ENCODE measurements at regions not wholly inside any gene's neighbourhood (a gene's known extent, or its start where the extent isn't known, plus 50 kb on each side); places are given as distances from the start of the nearest gene placed in this dataset.
"Not testable (repeated sequence)": the region's sequence is repeated elsewhere in the genome, so short reads cannot be mapped to it uniquely, and the experiment has no call there.

DNA sequence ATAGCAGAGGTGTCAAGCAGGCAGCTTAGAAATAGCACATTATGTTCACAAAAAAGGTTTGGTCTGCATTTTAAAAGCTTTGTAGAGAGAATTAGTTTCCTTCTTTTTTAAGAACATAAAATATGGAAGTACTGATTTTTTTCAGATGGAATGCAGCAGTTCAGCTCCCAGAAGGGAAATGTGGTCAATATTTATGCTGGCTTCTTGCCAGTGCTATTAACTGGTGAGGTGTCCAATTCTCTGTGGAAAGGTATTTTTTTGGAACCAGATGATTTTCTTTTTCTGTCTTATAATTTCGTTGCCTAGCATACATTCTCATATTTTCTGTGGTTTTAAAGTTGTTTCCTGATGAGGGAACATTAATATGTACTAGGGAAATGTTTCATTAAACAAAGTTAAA, 211.4 kb upstream of the ZNF385D start:
- BruUV-seq (replicated peaks), result no TSS peak

DNA sequence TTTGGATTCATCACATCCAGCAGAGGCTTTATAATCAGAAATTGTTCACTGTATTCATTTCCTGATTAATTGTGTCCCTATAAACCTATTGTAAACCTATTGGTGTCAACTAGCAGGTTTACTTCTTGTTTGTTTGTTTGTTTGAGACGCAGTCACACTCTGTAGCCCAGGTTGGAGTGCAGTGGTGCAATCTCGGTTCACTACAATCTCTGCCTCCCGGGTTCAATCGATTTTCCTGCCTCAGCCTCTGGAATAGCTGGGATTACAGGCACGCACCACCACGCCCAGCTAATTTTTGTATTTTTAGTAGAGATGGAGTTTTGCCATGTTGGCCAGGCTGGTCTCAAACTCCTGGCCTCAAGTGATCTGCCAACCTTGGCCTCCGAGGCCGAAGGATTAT, 215.4 kb upstream of the ZNF385D start:
- H3K36me3 ChIP-seq (ENCODE audit: insufficient read depth, low read length, poor library complexity, severe bottlenecking); intact Hi-C loops (cut with micrococcal nuclease; ENCODE audit: unreplicated experiment); H3K27me3 ChIP-seq (replicated peaks; ENCODE audit: insufficient read depth, low read depth, low read length, poor library complexity); BruUV-seq (replicated peaks); POLR2A ChIA-PET (ENCODE audit: low non-redundant PET); H3K4me1 ChIP-seq (ENCODE audit: insufficient read depth, low read length, poor library complexity, severe bottlenecking); DNase-seq (ENCODE audit: low spot score); H3K27ac ChIP-seq (ENCODE audit: low read depth, low read length, poor library complexity, severe bottlenecking); H3K4me3 ChIP-seq (ENCODE audit: low read depth, low read length, poor library complexity, severe bottlenecking); CTCF ChIA-PET: not testable (repeated sequence)
- H3K9me3 ChIP-seq (ENCODE audit: low read depth, low read length, poor library complexity, severe bottlenecking), result peaks cover 24% of the 10 kb centered on the region

More for the DNA sequence above, 211.4 kb upstream of the ZNF385D start:
- POLR2A ChIA-PET (ENCODE audit: low non-redundant PET), result no interaction called here
- intact Hi-C loops (cut with micrococcal nuclease; ENCODE audit: unreplicated experiment), result no loop called here
- Histone ChIP-seq H3K27ac (ENCODE audit: low read depth, low read length, poor library complexity, severe bottlenecking) (no peak overlapping the region), H3K4me3 (ENCODE audit: low read depth, low read length, poor library complexity, severe bottlenecking) (no peak overlapping the region), H3K27me3 (replicated peaks; ENCODE audit: insufficient read depth, low read depth, low read length, poor library complexity) (no peaks in the 10 kb centered on the region), H3K4me1 (ENCODE audit: insufficient read depth, low read length, poor library complexity, severe bottlenecking) (no peaks in the 10 kb centered on the region), H3K36me3 (ENCODE audit: insufficient read depth, low read length, poor library complexity, severe bottlenecking) (no peaks in the 10 kb centered on the region), H3K9me3 (ENCODE audit: low read depth, low read length, poor library complexity, severe bottlenecking) (peaks cover 32% of the 10 kb centered on the region)
- TF ChIP-seq, protein P1, sequence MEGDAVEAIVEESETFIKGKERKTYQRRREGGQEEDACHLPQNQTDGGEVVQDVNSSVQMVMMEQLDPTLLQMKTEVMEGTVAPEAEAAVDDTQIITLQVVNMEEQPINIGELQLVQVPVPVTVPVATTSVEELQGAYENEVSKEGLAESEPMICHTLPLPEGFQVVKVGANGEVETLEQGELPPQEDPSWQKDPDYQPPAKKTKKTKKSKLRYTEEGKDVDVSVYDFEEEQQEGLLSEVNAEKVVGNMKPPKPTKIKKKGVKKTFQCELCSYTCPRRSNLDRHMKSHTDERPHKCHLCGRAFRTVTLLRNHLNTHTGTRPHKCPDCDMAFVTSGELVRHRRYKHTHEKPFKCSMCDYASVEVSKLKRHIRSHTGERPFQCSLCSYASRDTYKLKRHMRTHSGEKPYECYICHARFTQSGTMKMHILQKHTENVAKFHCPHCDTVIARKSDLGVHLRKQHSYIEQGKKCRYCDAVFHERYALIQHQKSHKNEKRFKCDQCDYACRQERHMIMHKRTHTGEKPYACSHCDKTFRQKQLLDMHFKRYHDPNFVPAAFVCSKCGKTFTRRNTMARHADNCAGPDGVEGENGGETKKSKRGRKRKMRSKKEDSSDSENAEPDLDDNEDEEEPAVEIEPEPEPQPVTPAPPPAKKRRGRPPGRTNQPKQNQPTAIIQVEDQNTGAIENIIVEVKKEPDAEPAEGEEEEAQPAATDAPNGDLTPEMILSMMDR (conservative IDR thresholded peaks at IDR 0.05; ENCODE audit: low read depth, low read length), result no peak
- TF ChIP-seq EZH2 (IDR thresholded peaks at IDR 0.05; ENCODE audit: borderline replicate concordance, low read depth, low read length, poor library complexity, severe bottlenecking), result no peak
- DNase-seq (ENCODE audit: low spot score), result no peak
- CTCF ChIA-PET, result no interaction called here

DNA sequence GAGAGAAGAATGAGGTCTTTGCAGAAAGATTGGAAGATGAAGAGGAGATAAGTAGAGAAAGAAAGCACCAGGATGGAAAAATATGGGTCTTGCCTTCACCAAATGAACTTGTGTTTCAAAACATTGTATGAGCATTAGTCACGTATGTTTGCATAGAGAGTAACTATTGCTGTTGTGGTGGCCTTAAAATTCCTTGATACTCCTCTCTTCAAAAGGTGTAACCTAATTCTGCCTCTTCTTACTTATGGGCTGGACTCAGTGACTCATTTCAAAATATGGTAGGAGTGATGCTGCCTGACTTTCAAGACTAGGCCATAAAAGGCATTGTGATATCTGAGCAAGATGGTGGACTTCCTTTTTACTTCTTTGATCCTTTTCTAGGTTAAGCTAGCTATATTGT, 228.7 kb upstream of the ZNF385D start:
- no peak overlapping the region for H3K4me3 ChIP-seq (ENCODE audit: low read depth, low read length, poor library complexity, severe bottlenecking)
- ChIA-PET POLR2A (ENCODE audit: low non-redundant PET) (no interaction called here), CTCF (no interaction called here)
- no TSS peak for BruUV-seq (replicated peaks)
- peaks cover 21% of the 10 kb centered on the region for H3K9me3 ChIP-seq (ENCODE audit: low read depth, low read length, poor library complexity, severe bottlenecking)
- intact Hi-C loops (cut with micrococcal nuclease; ENCODE audit: unreplicated experiment), result no loop called here
- no peak overlapping the region for H3K27ac ChIP-seq (ENCODE audit: low read depth, low read length, poor library complexity, severe bottlenecking)
- no peaks in the 10 kb centered on the region for H3K36me3 ChIP-seq (ENCODE audit: insufficient read depth, low read length, poor library complexity, severe bottlenecking)
- no peaks in the 10 kb centered on the region for H3K27me3 ChIP-seq (replicated peaks; ENCODE audit: insufficient read depth, low read depth, low read length, poor library complexity)
- TF ChIP-seq EZH2 (IDR thresholded peaks at IDR 0.05; ENCODE audit: borderline replicate concordance, low read depth, low read length, poor library complexity, severe bottlenecking), result no peak
- TF ChIP-seq, protein P1 (conservative IDR thresholded peaks at IDR 0.05; ENCODE audit: low read depth, low read length), result no peak
- DNase-seq (ENCODE audit: low spot score), result no peak
- H3K4me1 ChIP-seq (ENCODE audit: insufficient read depth, low read length, poor library complexity, severe bottlenecking), result no peaks in the 10 kb centered on the region

DNA sequence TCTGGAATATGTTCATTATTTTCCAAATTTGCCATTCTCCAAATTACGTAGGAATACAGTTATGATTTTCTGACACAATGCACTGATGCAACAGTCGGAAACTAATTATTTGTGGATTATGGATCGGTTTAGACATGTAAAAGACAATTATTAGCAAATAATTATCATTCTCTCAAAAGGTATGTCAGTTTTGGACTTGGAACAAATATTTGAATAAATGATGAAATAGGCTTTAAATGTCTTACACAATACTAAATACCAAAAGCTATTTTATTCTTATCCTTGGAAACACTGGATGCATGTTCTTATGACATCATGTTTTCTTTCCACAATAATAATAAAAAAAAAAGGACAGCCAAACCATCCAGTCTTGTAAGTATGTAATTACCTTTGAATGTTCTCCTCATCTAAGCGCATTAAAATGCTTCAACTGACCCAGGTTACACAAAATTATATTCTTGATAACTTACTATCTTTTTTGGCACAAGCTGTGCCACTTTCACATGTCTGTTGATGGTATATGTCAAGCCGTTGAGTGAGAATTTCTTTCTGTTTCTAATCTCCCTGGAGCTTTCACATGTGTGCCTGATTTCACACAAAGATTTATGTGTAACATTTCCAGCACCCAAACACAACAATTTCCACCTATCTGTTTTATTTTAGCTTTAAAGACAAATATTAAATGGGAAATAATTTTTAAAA, 238.5 kb upstream of the ZNF385D start:
- BruUV-seq (replicated peaks), result no TSS peak
- POLR2A ChIA-PET (ENCODE audit: low non-redundant PET), result no interaction called here
- Histone ChIP-seq H3K36me3 (ENCODE audit: insufficient read depth, low read length, poor library complexity, severe bottlenecking) (no peaks in the 10 kb centered on the region), H3K4me1 (ENCODE audit: insufficient read depth, low read length, poor library complexity, severe bottlenecking) (no peaks in the 10 kb centered on the region), H3K9me3 (ENCODE audit: low read depth, low read length, poor library complexity, severe bottlenecking) (peaks cover 26% of the 10 kb centered on the region), H3K27ac (ENCODE audit: low read depth, low read length, poor library complexity, severe bottlenecking) (no peak overlapping the region), H3K27me3 (replicated peaks; ENCODE audit: insufficient read depth, low read depth, low read length, poor library complexity) (no peaks in the 10 kb centered on the region), H3K4me3 (ENCODE audit: low read depth, low read length, poor library complexity, severe bottlenecking) (no peak overlapping the region)
- intact Hi-C loops (cut with micrococcal nuclease; ENCODE audit: unreplicated experiment), result no loop called here
- no peak for DNase-seq (ENCODE audit: low spot score)
- TF ChIP-seq, protein P1 (conservative IDR thresholded peaks at IDR 0.05; ENCODE audit: low read depth, low read length), result no peak
- TF ChIP-seq EZH2 (IDR thresholded peaks at IDR 0.05; ENCODE audit: borderline replicate concordance, low read depth, low read length, poor library complexity, severe bottlenecking), result no peak
- CTCF ChIA-PET, result no interaction called here
